ENCODE measurements at regions not wholly inside any gene's neighbourhood (a gene's known extent, or its start where the extent isn't known, plus 50 kb on each side); places are given as distances from the start of the nearest gene placed in this dataset.

GRCh38 chr1:13967707-13968106, 267.7 kb downstream of the PRDM2 start:
- ChIA-PET POLR2A (no interaction called here), CTCF (no interaction called here)
- Histone ChIP-seq H3K4me3 (replicated peaks in 1 of 3; ENCODE audit: insufficient read depth in 1 of 3, low read depth in 1 of 3, low read length in 3 of 3) (no peak overlapping the region), H3K36me3 (ENCODE audit: control insufficient read depth in 2 of 2, extremely low read depth in 1 of 2, insufficient read depth in 2 of 2, low read length in 2 of 2) (no peaks in the 10 kb centered on the region), H3K9ac (replicated peaks; ENCODE audit: extremely low read depth, insufficient read depth, low read length) (no peak overlapping the region), H3K4me1 (ENCODE audit: control insufficient read depth, extremely low read depth, insufficient read depth, low read length) (no peaks in the 10 kb centered on the region), H3K9me3 (replicated peaks; ENCODE audit: control insufficient read depth, insufficient read depth, low read length) (no peaks in the 10 kb centered on the region), H3K27me3 (ENCODE audit: control insufficient read depth in 2 of 2, insufficient read depth in 2 of 2, low read length in 2 of 2) (no peaks in the 10 kb centered on the region), H3K4me2 (ENCODE audit: insufficient read depth, low read length) (no peak overlapping the region), H3K79me2 (ENCODE audit: control insufficient read depth, insufficient read depth, low read length) (no peaks in the 10 kb centered on the region), H4K20me1 (replicated peaks; ENCODE audit: control insufficient read depth, extremely low read depth, insufficient read depth, low read length) (no peaks in the 10 kb centered on the region), H3K27ac (ENCODE audit: insufficient read depth, low read depth, low read length) (no peak overlapping the region), H3K9me1 (replicated peaks; ENCODE audit: control insufficient read depth, extremely low read depth, insufficient read depth, low read length) (no peaks in the 10 kb centered on the region), H2AFZ (ENCODE audit: low read depth, low read length) (no peak overlapping the region)
- dilution Hi-C loops (cut with MboI; ENCODE audit: extremely low pct_ligation_motif_present, low sequenced_read_pairs): no loop called here
- no TSS peak for BruUV-seq (replicated peaks)
- intact Hi-C loops (cut with micrococcal nuclease): no loop called here
- DNase-seq (ENCODE audit: low read depth, low spot score) (no peak), FAIRE-seq (no peak)
- TF ChIP-seq EZH2 (IDR thresholded peaks at IDR 0.05; ENCODE audit: borderline replicate concordance, low read depth, low read length, severe bottlenecking) (no peak), JUN (IDR thresholded peaks at IDR 0.05; ENCODE audit: borderline replicate concordance, insufficient read depth, insufficient read length, low read depth) (no peak)

- H3K4me3 ChIP-seq (replicated peaks in 1 of 3; ENCODE audit: insufficient read depth in 1 of 3, low read depth in 1 of 3, low read length in 3 of 3): no peak overlapping the region
- no TSS peak for BruUV-seq (replicated peaks)
- H3K27ac ChIP-seq (ENCODE audit: insufficient read depth, low read depth, low read length): no peak overlapping the region
- no peak overlapping the region for H3K4me2 ChIP-seq (ENCODE audit: insufficient read depth, low read length)
- intact Hi-C loops (cut with micrococcal nuclease) (no loop called here), dilution Hi-C loops (cut with MboI; ENCODE audit: extremely low pct_ligation_motif_present, low sequenced_read_pairs) (no loop called here)
- no peaks in the 10 kb centered on the region for H4K20me1 ChIP-seq (replicated peaks; ENCODE audit: control insufficient read depth, extremely low read depth, insufficient read depth, low read length)
- TF ChIP-seq FOS (IDR thresholded peaks at IDR 0.05; ENCODE audit: borderline replicate concordance, insufficient read depth, low read length) (no peak), POLR2AphosphoS5 (IDR thresholded peaks at IDR 0.05; ENCODE audit: insufficient read depth, low read depth, low read length) (no peak), CTCF (IDR thresholded peaks at IDR 0.05; ENCODE audit: extremely low read depth in 1 of 2, insufficient read depth in 1 of 2, low read depth in 1 of 2, low read length in 2 of 2) (no peak), GATA2 (IDR thresholded peaks at IDR 0.05; ENCODE audit: insufficient read depth, insufficient read length, low read depth, low read length) (no peak)
- no peaks in the 10 kb centered on the region for H3K9me3 ChIP-seq (replicated peaks; ENCODE audit: control insufficient read depth, insufficient read depth, low read length)
- H3K9ac ChIP-seq (replicated peaks; ENCODE audit: extremely low read depth, insufficient read depth, low read length): no peak overlapping the region
- H2AFZ ChIP-seq (ENCODE audit: low read depth, low read length): no peak overlapping the region
- H3K4me1 ChIP-seq (ENCODE audit: control insufficient read depth, extremely low read depth, insufficient read depth, low read length): no peaks in the 10 kb centered on the region
- H3K27me3 ChIP-seq (ENCODE audit: control insufficient read depth in 2 of 2, insufficient read depth in 2 of 2, low read length in 2 of 2): no peaks in the 10 kb centered on the region
- no peak for FAIRE-seq
- no peaks in the 10 kb centered on the region for H3K79me2 ChIP-seq (ENCODE audit: control insufficient read depth, insufficient read depth, low read length)
- POLR2A ChIA-PET: no interaction called here
- CTCF ChIA-PET: no interaction called here
- no peak for DNase-seq (ENCODE audit: low read depth, low spot score)
- no peaks in the 10 kb centered on the region for H3K36me3 ChIP-seq (ENCODE audit: control insufficient read depth in 2 of 2, extremely low read depth in 1 of 2, insufficient read depth in 2 of 2, low read length in 2 of 2)
- no peaks in the 10 kb centered on the region for H3K9me1 ChIP-seq (replicated peaks; ENCODE audit: control insufficient read depth, extremely low read depth, insufficient read depth, low read length)
These were observed 268.4 kb downstream of the PRDM2 start for GRCh38 chr1:13968361-13968760.
